SK-N-SH treated with all-trans-retinoic acid at 6 μM for 48 hours (cell line): ENCODE measurements at regions not wholly inside any gene's neighbourhood (a gene's known extent, or its start where the extent isn't known, plus 50 kb on each side); places are given as distances from the start of the nearest gene placed in this dataset.

Experiments
- ARNTL ChIP-seq: fragments of 450-650 bp; formaldehyde crosslinking; IDR thresholded peaks from 2 replicates; pipeline ENCODE4 v1.5.0; 2020; ENCODE audit warnings: low read depth, mild to moderate bottlenecking, moderate library complexity, borderline replicate concordance
- CREB5 ChIP-seq: fragments of 250-450 bp; sonication (Bioruptor Pico); IDR thresholded peaks from 2 replicates; pipeline ENCODE4 v1.5.1; 2020; ENCODE audit warnings: low read depth, mild to moderate bottlenecking, moderate library complexity
- CSDC2 ChIP-seq: fragments of 250-450 bp; sonication (Bioruptor Pico); IDR thresholded peaks from 2 replicates; pipeline ENCODE4 v1.5.0; 2020; ENCODE audit warnings: mild to moderate bottlenecking, moderate library complexity
- GLIS3 ChIP-seq: fragments of 250-450 bp; sonication (Bioruptor Pico); IDR thresholded peaks from 2 replicates; pipeline ENCODE4 v1.5.0; 2020; ENCODE audit warnings: mild to moderate bottlenecking, moderate library complexity
- ISL1 ChIP-seq: fragments of 250-450 bp; sonication (Bioruptor Pico); IDR thresholded peaks from 2 replicates; pipeline ENCODE4 v2.1.2; 2022; ENCODE audit warnings: mild to moderate bottlenecking, moderate library complexity
- OSR1 ChIP-seq: fragments of 250-450 bp; sonication (Bioruptor Pico); IDR thresholded peaks from 2 replicates; pipeline ENCODE4 v1.8.0; 2022; ENCODE audit warnings: moderate library complexity, mild to moderate bottlenecking, inconsistent platforms
- RARB ChIP-seq: fragments of 250-450 bp; sonication (Bioruptor Pico); IDR thresholded peaks from 2 replicates; pipeline ENCODE4 v1.8.0; 2021; ENCODE audit warnings: mild to moderate bottlenecking, moderate library complexity
- TOX ChIP-seq: fragments of 250-450 bp; sonication (Bioruptor Pico); IDR thresholded peaks from 2 replicates; pipeline ENCODE4 v1.8.0; 2021; ENCODE audit warnings: mild to moderate bottlenecking, moderate library complexity, borderline replicate concordance
- TSHZ2 ChIP-seq: fragments of 250-450 bp; sonication (Bioruptor Pico); IDR thresholded peaks from 2 replicates; pipeline ENCODE4 v1.5.0; 2020; ENCODE audit warnings: mild to moderate bottlenecking, moderate library complexity
- ZFP30 ChIP-seq: fragments of 450-650 bp; formaldehyde crosslinking; IDR thresholded peaks from 2 replicates; pipeline ENCODE4 v1.5.0; 2022; ENCODE audit warnings: mild to moderate bottlenecking, moderate library complexity
- ZNF565 ChIP-seq: fragments of 450-650 bp; formaldehyde crosslinking; conservative IDR thresholded peaks from 2 replicates; pipeline ENCODE4 v1.5.0; 2020; ENCODE audit warnings: low read depth, mild to moderate bottlenecking, moderate library complexity
- ZNF8 ChIP-seq: fragments of 450-650 bp; formaldehyde crosslinking; IDR thresholded peaks from 2 replicates; pipeline ENCODE4 v1.5.0; 2020; ENCODE audit warnings: mild to moderate bottlenecking, moderate library complexity

- TF ChIP-seq ZNF8 (CRISPR knock-in tag) (no peak), GLIS3 (no peak), OSR1 (CRISPR knock-in tag) (no peak), ARNTL (CRISPR knock-in tag) (no peak), ZNF565 (CRISPR knock-in tag) (no peak), RARB (no peak), TOX (no peak), CSDC2 (no peak), TSHZ2 (CRISPR knock-in tag) (no peak), ZFP30 (CRISPR knock-in tag) (no peak), CREB5 (CRISPR knock-in tag) (no peak), ISL1 (CRISPR knock-in tag) (no peak; the same call in 1 of the 2 replicates)
Observed at GRCh38 chr13:77387607-77388200, 60.8 kb upstream of the MYCBP2 start.
